Lung (tissue), 11 donors: ENCODE measurements at regions not wholly inside any gene's neighbourhood (a gene's known extent, or its start where the extent isn't known, plus 50 kb on each side); places are given as distances from the start of the nearest gene placed in this dataset.
A peak's percentile ranks its signal among the peaks of the same experiment; 100 is the strongest.

Experiments used
- ATAC-seq: fragments of 200-7000 bp; cut with Tn5 transposase; one replicate; pipeline ENCODE4 v1.9.1; 2020; ENCODE audit warnings: moderate number of reproducible peaks; ENCODE audit not compliant: insufficient read depth, low FRiP score
- DNase-seq, 3 donors: peaks; one replicate each; pipeline ENCODE4 v3.0.0-alpha.2; 2013 to 2017
- H3K27ac ChIP-seq, 2 donors: one replicate each; pipeline ENCODE4 v1.5.1; 2013; ENCODE audit warnings: mild to moderate bottlenecking in 2 of 2, moderate library complexity in 2 of 2, control low read depth in 1 of 2, inconsistent platforms in 1 of 2, low read depth in 1 of 2, low read length in 1 of 2
- H3K27me3 ChIP-seq, 3 donors: one replicate each; pipeline ENCODE4 v1.5.1; 2013; ENCODE audit warnings: low read length in 2 of 3; ENCODE audit not compliant: control insufficient read depth in 3 of 3, insufficient read depth in 3 of 3
- H3K36me3 ChIP-seq, 4 donors: one replicate each; pipeline ENCODE4 v1.5.1; 2013; ENCODE audit warnings: low read length in 4 of 4, mild to moderate bottlenecking in 1 of 4, moderate library complexity in 1 of 4; ENCODE audit not compliant: control insufficient read depth in 4 of 4, insufficient read depth in 4 of 4
- H3K4me1 ChIP-seq, 5 donors: one replicate each; pipeline ENCODE4 v1.5.1; 2013; ENCODE audit warnings: low read length in 5 of 5, mild to moderate bottlenecking in 2 of 5, moderate library complexity in 1 of 5; ENCODE audit not compliant: control insufficient read depth in 5 of 5, insufficient read depth in 5 of 5
- H3K4me3 ChIP-seq: one replicate; pipeline ENCODE4 v1.5.1; 2013; ENCODE audit warnings: mild to moderate bottlenecking, control low read depth, moderate library complexity
- H3K9ac ChIP-seq, 2 donors: one replicate each; pipeline ENCODE4 v1.5.1; 2013; ENCODE audit warnings: low read length in 2 of 2, control low read depth in 1 of 2; ENCODE audit not compliant: insufficient read depth in 1 of 2
- H3K9me3 ChIP-seq, 4 donors: one replicate each; pipeline ENCODE4 v1.5.1; 2013; ENCODE audit warnings: low read length in 3 of 4, mild to moderate bottlenecking in 1 of 4, moderate library complexity in 1 of 4; ENCODE audit not compliant: control insufficient read depth in 4 of 4, insufficient read depth in 3 of 4
- WGBS, 2 donors: extraction: QIAGEN DNeasy Blood & Tissue Kit; methylation state at CpG; one replicate each; pipeline ENCODE4 v1.1.7; 2013; 5-methylcytosine and 5-hydroxymethylcytosine counted together
- TF ChIP-seq, protein P1 (sequence below): IDR thresholded peaks from 2 replicates; pipeline ENCODE4 v1.5.1; 2012; ENCODE audit warnings: mild to moderate bottlenecking; ENCODE audit errors: control extremely low read depth, extremely low read depth
- donor health status: control.
- donor health status: control.
- donor health status: Bipolar disorder and iron deficiency.
- donor health status: healthy.
- donor health status: DM: yes; HTN: yes; CAD: no.

DNA sequence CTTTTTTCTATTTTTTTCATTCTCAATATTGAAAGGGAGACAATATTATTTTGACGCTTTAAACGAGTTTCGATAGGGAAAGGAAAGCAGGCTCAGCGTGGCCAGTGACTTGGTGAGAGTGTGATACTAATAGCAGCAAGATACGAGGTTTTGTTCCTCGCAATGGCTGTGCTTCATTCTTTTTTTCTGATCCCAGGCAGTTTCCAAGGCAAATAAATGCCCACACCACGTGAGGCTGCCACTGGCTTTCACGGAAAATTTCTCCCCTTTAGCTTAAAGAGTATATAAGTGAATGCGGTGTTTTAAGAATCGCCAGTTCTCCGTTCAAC, 196.4 kb upstream of the ZNF184 start:
- TF ChIP-seq, protein P1, sequence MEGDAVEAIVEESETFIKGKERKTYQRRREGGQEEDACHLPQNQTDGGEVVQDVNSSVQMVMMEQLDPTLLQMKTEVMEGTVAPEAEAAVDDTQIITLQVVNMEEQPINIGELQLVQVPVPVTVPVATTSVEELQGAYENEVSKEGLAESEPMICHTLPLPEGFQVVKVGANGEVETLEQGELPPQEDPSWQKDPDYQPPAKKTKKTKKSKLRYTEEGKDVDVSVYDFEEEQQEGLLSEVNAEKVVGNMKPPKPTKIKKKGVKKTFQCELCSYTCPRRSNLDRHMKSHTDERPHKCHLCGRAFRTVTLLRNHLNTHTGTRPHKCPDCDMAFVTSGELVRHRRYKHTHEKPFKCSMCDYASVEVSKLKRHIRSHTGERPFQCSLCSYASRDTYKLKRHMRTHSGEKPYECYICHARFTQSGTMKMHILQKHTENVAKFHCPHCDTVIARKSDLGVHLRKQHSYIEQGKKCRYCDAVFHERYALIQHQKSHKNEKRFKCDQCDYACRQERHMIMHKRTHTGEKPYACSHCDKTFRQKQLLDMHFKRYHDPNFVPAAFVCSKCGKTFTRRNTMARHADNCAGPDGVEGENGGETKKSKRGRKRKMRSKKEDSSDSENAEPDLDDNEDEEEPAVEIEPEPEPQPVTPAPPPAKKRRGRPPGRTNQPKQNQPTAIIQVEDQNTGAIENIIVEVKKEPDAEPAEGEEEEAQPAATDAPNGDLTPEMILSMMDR = no peak
- WGBS, 2 donors = 4 to 7% methylated on average over 11 of the region's 11 CpGs

DNA sequence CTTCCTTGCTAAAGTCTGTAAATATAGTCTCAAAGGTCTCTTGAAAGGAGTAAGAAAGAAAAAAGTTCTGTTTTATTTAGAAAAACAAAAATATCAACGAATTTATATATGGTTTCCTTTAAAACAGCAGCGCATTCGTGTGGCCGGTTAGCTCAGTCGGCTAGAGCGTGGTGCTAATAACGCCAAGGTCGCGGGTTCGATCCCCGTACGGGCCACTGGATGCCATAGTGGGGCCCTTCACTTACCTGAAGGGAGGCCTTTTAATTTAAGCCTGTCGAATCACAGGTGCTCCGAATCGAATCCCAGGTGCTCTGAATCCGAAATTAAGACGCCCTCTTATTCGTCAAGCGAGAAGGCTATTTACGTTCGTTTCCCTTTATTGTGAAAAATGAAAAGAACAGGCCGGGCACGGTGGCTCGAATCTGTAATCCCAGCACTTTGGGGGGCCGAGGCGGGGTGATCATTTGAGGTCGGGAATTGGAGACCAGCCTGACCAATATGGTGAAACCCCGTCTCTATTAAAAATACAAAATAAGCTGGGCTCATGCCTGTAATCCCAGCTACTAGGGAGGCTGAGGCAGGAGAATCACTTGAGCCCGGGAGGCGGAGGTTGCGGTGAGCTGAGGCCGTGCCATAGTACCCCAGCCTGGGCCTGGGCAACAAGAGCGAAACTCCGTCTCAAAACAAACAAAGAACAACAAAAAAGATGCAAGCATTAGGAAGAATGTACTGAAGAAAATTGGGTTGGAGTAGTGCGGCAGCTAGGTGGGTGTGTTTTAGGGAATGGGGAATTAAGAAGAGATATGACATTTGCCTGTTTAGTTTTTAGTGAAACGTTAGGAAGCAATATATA, 195.8 kb upstream of the ZNF184 start:
- H3K27me3 ChIP-seq = peaks cover 3 to 86% (median 74%) of the 10 kb centered on the region in 3 donors
- peaks cover 0 to 9% (median 2%) of the 10 kb centered on the region in 5 donors for H3K4me1 ChIP-seq
- peaks cover 0 to 12% (median 0%) of the 10 kb centered on the region in 4 donors for H3K9me3 ChIP-seq
- no peak for ATAC-seq
- no peaks in the 10 kb centered on the region for H3K36me3 ChIP-seq
- no peak overlapping the region for H3K4me3 ChIP-seq
- TF ChIP-seq, protein P1 = no peak
- no peak overlapping the region for H3K27ac ChIP-seq
- DNase-seq = peak; percentile 50 to 74 (median 64)
- WGBS, 2 donors = 5 to 6% methylated on average over 36 of the region's 36 CpGs
- no peak overlapping the region for H3K9ac ChIP-seq

More for the DNA sequence above, 196.4 kb upstream of the ZNF184 start:
- DNase-seq (peak in 2 of 3 donors; percentile 20 to 55), ATAC-seq (no peak)
- no peak overlapping the region for H3K9ac ChIP-seq
- peaks cover 3 to 92% (median 80%) of the 10 kb centered on the region in 3 donors for H3K27me3 ChIP-seq
- H3K4me3 ChIP-seq = no peak overlapping the region
- peaks cover 0 to 12% (median 0%) of the 10 kb centered on the region in 4 donors for H3K9me3 ChIP-seq
- H3K27ac ChIP-seq = no peak overlapping the region
- no peaks in the 10 kb centered on the region for H3K36me3 ChIP-seq
- H3K4me1 ChIP-seq = peaks cover 0 to 9% (median 2%) of the 10 kb centered on the region in 5 donors

DNA sequence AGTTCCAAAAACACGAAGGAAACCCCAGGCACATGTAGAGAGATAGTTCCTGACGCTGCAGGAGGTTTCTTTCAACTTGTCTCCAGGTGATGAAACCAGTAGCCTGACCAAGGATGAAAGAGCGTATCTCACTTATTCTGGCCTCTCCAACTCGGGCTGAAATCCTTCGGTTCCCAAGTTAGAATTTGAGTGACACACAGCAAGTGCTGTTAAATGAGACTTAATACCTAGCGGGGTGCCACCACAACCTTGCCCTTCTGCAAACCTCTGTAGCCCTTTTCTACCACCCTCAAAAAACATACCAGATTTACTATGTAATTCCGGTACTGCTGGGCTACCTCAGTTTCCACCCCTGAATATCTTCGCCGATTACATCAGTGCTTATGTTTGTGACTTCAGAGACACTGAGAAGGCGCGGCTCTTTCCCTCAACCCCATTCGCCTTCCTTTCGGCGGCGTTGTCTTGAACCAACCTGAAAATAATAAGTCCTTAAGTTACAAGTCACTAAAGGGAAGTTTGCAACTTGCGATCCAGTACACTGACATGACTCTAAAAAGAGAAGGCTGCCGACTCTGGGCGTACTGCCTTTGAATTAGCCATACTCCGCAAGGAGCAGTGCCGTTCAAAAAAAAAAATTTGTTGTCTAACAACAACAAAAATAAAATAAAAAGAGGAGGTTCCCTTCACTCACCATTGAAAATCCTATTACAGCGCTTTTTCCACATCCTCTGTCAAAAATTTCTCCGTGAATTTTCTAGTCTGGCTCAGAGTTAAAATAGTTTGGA, 194.9 kb upstream of the ZNF184 start:
- peaks cover 3 to 77% (median 71%) of the 10 kb centered on the region in 3 donors for H3K27me3 ChIP-seq
- H3K4me3 ChIP-seq = no peak overlapping the region
- H3K9me3 ChIP-seq = peaks cover 0 to 12% (median 0%) of the 10 kb centered on the region in 4 donors
- WGBS, 2 donors = 5 to 9% methylated on average over 22 of the region's 22 CpGs
- no peaks in the 10 kb centered on the region for H3K36me3 ChIP-seq
- H3K9ac ChIP-seq = peak overlapping the region in 1 of 2 donors; percentile 47
- peaks cover 0 to 9% (median 2%) of the 10 kb centered on the region in 5 donors for H3K4me1 ChIP-seq
- ATAC-seq (no peak), DNase-seq (peak; percentile 13 to 25 (median 16))
- TF ChIP-seq, protein P1 = no peak
- H3K27ac ChIP-seq = no peak overlapping the region
